ENCODE measurements at regions not wholly inside any gene's neighbourhood (a gene's known extent, or its start where the extent isn't known, plus 50 kb on each side); places are given as distances from the start of the nearest gene placed in this dataset.

DNA sequence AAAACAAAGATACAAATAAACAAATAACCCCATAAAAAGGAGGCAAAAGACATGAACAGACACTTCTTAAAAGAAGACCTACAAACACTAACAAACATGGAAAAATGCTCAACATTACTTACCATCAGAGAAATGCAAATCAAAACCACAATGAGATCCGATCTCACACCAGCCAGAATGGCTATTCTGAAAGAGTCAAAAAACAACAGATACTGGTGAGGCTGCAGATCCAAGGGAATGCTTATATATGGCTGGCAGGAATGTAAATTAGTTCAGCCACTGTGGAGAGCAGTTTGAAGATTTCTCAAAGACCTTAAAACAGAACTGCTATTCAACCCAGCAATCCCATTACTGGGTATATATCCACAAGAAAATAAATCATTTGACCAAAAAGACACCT lies 80.4 kb upstream of the NRP1 start:
- DNase-seq (ENCODE audit: low spot score), result no peak

DNA sequence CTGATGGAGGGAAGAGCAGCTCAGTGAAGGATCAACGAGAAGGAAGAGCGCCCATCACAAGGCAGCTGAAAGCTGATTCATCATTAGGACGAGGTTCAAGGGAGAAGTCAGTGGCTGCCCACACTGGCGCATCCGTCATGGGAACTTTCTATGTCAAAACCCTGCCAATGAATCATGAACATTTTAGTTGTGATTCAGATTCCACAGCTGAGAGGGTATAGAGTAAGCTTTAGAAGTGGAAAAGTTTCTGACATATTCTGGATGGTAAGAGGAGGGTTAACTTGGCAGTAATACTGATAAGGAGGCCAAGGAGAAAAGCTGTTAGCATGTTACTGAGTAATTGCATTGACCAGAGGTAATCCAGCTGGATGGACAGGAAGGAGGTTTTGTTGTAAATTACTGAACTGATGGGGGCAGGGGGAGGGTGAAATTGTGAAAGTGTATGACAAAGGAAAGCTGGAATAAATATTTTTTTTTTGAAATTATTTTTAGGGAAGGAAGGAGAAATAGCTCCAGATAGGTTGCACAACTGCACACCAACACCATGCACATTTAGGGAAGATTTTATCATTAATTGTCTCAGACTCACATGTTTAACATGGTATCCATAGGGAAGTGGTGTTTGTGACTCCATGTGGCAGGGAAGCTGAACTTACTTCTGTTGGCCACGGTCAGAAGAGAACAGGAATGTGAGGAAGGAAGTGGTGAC lies 78.3 kb upstream of the NRP1 start:
- DNase-seq (ENCODE audit: low spot score), result no peak

DNA sequence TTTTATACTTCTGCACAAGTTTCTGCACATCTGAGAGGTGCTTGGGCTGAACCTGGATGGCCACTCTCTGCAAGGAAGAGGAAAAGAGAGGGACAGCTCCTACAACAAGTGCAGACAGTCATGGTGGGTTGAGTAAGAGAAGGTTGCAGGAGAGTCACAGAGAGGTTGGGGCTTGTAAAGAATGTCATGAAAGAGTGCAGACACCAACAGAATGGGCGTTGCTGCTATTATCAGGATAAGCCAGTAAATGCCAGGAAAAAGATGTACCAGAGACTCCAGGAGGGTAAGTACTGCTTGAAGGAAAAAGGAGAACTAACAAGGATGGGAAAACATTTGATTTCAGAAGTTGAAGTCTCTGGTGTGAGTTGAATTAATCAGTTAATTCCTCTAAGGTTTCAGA lies 77.8 kb upstream of the NRP1 start:
- no peak for DNase-seq (ENCODE audit: low spot score)

DNA sequence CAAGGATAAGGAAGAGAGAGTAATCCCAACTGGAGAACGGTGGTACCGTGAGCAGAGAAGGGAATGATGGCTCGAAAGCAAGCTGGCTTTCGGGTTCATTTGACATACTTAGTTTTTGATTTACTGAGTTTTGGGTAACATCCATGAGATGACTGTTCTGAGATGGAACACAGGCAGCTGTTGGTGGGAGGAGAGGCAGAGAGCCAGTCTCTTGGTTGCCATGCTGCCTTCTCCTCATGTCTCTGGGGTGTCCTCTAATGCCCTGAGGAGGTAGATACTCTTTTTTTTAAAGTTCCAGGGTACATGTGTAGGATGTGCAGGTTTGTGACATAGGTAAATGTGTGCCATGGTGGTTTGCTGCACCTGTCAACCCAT lies 76.4 kb upstream of the NRP1 start:
- no peak for DNase-seq (ENCODE audit: low spot score)

DNA sequence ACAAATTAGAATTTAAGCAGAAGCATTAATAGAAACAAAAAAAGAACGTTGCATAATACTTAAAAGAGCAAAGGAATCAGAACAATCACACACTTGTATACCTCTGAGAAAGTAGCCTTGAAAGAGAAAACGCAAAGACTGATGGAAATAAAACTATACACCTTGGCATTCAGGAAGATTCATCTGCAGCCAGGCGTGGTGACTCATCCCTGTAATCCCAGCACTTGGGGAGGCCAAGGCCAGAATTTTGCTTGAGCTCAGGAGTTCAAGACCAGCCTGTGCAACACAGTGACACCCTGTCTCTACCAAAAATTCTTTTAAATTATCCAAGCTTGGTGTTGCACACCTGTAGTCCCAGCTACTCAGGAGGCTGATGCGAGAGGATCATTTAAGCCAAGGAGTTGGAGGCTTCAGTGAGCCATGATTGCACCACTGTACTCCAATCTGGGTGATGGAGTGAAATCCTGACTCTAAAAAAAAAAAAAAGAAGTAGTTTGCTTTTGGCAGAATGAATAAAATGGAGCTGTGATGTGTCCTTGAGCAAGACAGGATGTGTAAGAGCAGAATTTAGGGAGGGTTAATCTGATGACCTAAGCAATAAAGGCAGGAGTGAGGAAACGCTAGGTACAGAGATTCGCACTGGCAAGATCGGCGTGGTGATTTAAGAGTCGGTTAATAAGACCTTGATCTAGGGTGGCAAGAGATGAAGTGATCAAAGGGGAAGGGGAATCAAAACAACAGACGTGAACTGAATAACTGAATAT lies 75.8 kb upstream of the NRP1 start:
- no peak for DNase-seq (ENCODE audit: low spot score)

DNA sequence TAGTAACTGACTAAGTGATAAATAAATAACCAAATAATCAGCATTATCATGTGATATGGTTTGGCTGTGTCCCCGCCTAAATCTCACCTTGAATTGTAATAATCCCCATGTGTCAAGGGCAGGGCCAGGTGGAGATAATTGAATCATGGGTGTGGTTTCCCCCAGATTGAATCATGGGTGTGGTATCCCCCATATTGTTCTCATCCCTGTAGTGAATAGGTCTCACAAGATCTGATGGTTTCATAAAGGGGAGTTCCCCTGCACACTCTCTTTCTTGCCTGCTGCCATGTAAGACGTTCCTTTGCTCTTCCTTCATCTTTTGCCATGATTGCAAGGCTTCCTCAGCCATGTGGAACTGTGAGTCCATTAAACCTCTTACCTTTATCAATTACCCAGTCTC lies 72.1 kb upstream of the NRP1 start:
- no peak for DNase-seq (ENCODE audit: low spot score)

DNA sequence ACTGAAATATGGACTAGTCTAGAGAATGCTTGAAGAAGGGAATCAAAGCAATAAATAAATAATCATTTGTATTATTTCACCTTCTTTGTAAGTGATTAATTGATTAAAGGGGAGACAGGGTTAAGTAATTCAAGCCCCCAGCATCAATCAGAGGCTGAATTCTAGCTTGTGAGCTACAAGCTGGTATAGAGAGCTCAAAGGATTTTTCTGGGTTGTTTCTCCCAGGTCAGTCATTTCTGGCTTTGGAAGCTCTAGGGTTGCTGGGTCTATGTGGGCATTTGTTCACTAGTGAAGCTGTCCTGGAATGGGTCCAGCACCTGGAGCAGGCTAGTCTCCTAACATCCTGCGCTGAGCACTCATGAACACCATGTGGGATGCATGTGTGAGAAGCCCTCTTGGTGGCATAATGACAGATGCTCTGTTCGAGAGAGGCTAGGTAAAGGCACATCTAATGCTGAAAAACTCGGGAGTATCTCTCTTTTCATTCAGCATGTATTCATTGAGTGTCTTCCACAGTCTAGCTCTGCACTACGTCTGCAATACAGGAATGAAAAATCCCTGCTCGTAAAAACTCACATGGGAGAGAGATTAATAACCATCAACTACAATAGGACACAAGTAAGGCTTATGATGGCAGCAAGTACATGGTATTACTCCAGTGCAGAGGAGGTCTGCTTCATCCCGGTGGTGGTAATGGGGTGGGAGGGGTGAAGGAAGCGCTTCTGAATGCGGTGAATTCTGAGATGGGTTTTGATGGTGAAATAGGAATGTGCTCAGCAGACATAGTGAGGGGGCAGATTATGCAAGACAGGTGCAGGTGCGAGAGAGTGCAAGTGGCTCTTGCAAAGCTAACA lies 68.0 kb upstream of the NRP1 start:
- no peak for DNase-seq (ENCODE audit: low spot score)

DNA sequence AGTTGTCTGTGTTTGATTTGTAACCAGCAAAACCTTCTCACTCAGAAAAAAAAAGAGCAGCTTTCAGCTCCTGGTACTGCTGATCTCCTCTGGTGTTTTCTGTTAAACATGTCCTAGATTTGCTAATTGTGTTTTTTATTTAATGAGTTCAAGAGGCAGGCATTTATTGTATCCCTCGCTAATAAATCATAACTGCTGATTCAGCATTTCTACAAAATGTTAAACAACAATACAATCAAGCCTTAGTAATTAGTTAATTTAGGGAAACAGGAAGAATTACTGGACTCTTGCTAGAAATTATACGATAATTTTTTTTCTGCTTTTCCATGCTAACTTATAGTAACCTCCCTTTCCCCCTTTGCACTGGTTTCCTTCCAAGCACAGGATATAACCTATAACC lies 66.8 kb upstream of the NRP1 start:
- DNase-seq (ENCODE audit: low spot score), result no peak

DNA sequence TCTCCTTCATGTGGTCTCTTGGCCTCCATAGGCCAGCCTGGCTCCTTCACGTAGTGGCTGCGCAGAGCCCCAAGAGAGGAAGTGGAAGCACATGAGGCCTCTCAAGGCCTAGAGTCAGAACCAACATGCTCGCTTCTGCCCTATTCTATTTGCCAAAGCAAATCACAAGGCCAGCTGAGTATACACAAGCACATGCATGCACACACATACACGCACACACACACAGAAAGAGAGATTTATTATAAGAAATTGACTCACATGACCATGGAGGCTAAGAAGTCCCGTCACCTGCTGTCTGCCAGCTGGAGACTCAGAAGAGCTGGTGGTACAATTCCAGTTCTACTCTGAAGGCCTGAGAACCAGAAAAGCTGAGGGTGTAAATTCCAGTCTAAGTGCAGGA lies 64.3 kb upstream of the NRP1 start:
- DNase-seq (ENCODE audit: low spot score), result no peak

DNA sequence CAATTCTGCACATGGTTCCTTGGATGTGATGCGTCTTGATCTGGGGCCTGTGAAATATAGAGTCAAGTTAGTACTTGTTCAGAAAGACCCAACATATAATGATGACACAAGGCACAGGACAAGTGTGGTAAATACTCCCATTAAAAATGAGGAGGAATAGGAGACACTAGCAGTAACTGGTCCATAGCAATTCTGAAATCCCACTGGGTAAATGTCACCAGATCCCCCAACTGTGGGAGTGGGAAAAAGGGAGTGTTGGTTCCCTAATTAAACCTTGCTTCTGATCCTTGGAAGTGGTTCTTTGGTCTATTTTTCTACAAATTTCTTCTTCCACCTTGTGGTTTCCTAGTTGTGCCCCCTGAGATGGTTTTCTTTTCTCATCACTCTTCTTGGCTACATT lies 62.5 kb upstream of the NRP1 start:
- no peak for DNase-seq (ENCODE audit: low spot score)

DNA sequence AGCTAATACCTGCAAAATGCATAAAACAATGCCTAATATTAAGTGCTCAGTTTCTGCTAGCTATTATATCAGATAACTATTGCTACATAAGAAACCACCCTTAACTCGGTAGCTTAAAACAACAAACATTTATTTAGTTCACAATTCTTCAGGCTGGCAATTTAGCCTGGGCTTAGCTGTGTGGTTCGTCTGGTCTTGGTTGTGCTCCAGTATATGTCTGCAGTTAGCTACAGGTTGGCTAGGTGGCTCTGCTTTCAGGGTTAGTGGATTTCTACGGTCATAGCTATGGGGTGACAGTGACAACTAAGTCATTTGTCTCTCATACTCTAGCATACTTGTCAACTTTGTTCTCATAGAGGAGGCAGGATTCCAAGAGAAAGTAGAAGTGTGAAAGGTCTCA lies 61.8 kb upstream of the NRP1 start:
- no peak for DNase-seq (ENCODE audit: low spot score)

DNA sequence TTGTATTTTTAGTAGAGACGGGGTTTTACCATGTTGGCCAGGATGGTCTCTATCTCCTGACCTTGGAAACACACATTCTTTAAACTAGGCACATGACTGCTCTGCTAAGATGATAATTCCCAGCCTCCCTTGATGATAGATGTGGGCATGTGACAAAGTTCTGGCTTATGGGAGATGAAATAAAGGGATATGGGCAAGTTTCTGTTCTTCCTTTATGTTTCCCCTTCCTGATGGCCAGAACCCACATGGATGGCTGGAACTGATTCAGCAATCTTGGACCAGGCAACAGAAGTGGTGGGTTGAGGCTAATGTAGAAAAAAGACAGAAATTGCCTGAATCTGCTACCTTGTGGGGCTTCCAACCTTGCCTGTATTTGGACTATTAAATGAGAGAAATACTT lies 60.7 kb upstream of the NRP1 start:
- DNase-seq (ENCODE audit: low spot score), result no peak

DNA sequence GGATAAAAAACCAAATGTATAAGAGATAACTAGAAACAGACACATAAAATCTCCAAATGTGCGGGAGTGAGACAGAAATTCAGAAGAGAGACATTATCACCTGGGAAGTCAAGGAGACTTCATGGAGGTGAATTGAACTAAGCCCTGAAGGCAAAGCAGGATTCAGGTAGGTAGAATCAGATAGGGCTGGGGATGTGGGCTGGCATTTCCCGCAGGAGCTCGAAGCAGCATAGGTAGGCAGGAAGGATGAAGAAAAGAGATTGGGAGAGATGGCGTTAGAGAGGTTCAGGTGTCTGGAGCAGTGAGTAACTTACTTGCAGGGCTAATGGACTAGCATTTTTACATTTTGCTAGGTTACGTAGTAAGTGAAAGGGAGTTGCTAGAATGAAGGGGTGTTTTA lies 58.2 kb upstream of the NRP1 start:
- no peak for DNase-seq (ENCODE audit: low spot score)

DNA sequence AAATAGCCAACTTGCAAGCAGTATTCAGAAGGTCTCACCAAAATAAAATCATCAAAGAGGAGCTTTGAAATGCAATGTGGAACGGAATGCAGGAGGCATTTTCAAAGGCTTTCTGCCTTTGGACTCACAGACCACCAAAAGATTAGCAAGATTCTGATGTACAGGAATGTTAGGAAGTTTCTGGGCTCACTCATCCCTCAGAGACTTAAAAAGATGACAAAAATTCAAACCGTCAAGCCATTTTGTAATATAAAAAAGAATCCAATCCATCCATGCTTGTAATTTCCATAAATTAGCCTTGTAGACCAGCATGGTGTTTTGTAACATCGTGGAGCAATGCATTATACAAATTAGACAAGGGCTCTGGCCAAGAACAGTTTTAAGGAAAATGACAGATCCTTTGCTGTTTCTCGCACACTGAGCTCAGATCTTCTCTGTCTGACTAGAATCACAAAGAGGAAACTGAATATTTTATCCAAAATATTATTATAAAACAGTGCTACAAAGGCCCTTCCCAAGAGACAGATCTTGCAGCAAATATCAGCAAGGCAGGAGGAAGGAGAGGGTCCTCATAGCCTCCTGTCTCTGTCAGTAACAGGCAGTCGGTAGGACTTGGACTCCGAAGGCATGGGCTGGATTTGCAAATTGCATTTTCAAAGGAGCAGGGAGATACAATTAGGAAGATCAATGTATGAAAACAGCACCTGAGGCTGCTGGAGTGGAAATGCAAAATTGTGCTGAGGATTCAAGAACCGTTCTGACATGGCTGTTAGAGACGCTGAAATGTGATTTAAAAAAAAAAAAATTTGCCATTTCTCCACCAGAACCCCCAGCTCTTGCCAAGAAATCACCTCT lies 57.4 kb upstream of the NRP1 start:
- DNase-seq (ENCODE audit: low spot score), result no peak

DNA sequence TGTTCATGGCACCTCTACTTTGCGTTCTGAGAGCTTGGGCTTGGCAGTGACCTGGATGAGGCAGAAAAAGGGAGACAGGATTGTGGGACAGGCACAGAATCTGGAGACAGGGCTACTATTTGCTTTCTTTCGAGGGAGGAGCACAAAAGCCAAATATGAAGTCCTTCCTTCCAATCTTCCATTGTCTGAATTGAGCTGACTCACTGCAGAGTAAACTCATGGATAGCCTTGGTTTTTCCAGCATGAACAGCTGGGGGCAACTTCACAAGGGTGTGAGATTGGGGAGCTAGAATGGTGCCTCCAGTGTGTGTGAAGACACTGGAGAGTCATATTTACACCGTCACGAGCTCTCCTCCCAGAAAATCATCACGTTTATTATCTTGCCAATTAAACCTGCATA lies 55.6 kb upstream of the NRP1 start:
- DNase-seq (ENCODE audit: low spot score), result no peak

DNA sequence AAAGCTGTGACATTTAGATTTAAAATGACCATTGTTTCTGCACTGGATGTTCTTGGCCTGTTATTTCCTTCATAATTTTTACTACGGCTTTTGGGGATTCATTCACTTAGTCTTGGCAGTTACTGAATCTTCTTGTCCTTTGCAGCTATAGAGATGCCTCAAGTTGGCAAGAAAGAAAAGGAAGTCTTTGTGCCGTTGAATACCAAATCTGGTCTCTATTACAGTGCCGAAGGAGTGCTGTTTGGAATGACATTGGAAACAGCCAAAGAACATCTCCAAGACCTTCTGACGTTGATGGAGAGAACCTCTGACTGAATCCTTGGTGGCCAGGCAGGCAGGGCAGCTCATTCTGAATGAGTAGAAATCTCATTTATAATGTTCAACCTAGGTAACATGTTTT lies 54.3 kb upstream of the NRP1 start:
- no peak for DNase-seq (ENCODE audit: low spot score)

DNA sequence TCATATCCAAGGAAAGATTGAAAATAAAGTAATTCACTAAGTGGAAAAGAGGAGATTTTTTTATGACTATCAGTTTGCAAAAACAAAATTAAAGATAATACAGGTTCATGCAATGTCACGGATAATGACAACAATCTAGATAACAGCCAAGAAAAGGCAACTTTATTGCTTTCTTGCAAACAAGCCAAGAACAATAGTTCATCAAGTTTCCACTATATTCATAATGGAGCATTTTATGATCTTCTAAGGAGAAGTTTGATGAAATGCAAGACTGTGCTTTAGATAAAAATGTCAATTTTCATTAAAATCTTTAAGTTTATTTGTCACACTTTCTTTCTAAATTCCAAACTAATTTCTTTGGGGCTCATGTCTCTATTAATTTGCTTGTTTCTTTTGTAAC lies 53.9 kb upstream of the NRP1 start:
- DNase-seq (ENCODE audit: low spot score), result no peak

DNA sequence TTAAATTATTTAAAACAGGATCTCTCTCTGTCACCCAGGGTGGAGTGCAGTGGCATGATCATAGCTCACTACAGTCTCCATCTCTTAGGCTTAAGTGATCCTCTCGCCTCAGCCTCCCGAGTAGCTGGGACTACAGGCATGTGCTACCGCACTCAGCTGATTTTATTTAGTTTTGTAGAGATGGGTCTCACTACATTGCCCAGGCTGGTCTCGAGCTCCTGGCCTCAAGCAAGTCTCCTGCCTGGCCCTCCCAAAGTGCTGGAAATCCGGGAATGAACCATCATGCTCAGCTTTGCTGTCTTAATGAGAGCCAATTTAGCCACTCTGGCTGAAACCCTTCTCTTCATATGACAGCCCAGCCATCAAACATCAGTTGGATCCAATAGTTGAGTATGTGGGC lies 53.3 kb upstream of the NRP1 start:
- DNase-seq (ENCODE audit: low spot score), result no peak

DNA sequence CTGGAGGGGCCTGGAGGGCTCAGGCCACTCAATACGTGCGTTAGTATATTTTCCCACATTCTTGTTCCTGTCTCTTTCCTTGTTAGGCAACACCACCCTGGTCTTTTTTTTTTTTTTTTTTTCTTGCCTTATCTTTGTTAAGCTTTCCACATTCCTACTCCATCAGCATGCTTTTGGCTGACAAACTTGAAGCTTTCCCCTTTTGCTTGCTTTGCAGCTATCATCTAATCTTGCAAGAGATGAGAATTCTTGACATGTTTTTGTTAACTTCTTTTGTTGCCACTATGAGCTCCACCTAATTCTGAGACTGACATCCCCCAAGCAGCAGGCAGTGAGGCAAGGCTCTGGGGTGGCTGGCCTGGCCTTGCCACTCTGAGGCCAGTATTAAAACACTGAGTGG lies 52.5 kb upstream of the NRP1 start:
- no peak for DNase-seq (ENCODE audit: low spot score)

DNA sequence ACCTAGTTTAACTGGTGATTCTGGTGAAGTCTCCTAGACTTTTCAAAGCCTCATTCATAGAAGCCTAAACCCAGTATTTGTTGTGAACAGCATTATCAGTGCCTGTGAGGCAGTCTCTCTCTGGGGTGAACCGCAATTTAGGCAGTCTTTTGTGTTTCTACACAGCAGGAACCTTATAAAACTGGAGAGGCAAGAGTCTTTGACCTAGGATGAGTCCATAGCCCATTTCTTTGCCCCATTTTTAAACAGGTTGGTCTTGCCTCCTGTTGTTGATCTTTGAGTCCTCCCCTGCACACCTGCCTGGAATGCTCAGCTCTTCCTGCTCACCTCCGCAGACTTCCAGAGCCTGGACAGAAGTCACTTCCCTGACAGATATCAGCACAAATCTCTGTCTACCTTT lies 51.2 kb upstream of the NRP1 start:
- no peak for DNase-seq (ENCODE audit: low spot score)

DNA sequence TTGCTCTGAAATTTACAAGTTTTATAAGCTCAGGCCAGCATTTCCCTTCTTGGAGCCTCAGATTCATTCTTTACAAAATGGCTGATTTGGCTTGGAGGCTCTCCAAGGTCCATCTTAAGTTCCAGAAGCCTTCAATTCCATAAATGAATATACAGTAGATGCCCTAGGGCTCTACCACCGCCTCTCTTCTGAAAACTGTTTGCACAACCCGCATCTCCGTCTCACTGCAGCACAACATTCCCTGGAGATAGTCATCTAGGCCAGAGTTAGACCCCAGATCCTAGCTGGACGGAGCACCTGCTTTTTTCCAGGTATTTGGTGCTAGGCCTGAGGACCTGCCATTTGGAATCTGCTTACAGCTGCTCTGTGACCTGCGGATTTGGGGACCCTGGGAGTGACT lies 50.5 kb upstream of the NRP1 start:
- no peak for DNase-seq (ENCODE audit: low spot score)

All from SW480 (cell line).